ENCODE measurements at regions not wholly inside any gene's neighbourhood (a gene's known extent, or its start where the extent isn't known, plus 50 kb on each side); places are given as distances from the start of the nearest gene placed in this dataset.

DNA sequence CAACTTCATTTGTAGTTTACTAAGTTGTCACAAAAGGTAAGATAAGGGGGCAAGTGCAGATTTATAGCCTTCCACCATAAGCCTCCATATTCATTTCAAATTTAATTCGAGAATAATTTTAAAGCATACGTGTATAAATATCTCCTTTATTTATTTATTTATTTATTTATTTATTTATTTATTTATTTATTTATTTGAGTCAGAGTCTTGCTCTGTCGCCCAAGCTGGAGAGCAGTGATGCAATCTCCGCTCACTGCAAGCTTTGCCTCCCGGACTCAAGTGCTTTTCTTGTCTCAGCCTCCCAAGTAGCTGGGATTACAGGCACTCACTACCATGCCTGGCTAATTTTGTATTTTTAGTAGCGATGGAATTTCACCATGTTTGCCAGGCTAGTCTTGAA is 523.4 kb downstream of the FAT4 start:
- TF ChIP-seq, protein P1, sequence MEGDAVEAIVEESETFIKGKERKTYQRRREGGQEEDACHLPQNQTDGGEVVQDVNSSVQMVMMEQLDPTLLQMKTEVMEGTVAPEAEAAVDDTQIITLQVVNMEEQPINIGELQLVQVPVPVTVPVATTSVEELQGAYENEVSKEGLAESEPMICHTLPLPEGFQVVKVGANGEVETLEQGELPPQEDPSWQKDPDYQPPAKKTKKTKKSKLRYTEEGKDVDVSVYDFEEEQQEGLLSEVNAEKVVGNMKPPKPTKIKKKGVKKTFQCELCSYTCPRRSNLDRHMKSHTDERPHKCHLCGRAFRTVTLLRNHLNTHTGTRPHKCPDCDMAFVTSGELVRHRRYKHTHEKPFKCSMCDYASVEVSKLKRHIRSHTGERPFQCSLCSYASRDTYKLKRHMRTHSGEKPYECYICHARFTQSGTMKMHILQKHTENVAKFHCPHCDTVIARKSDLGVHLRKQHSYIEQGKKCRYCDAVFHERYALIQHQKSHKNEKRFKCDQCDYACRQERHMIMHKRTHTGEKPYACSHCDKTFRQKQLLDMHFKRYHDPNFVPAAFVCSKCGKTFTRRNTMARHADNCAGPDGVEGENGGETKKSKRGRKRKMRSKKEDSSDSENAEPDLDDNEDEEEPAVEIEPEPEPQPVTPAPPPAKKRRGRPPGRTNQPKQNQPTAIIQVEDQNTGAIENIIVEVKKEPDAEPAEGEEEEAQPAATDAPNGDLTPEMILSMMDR (IDR thresholded peaks at IDR 0.05) = no peak
- TF ChIP-seq POLR2A (IDR thresholded peaks at IDR 0.05) = no peak

Data from Peyer's patch (tissue), 4 donors.